Coronary artery (tissue), 2 donors: ENCODE measurements at regions not wholly inside any gene's neighbourhood (a gene's known extent, or its start where the extent isn't known, plus 50 kb on each side); places are given as distances from the start of the nearest gene placed in this dataset.
"Not testable (repeated sequence)": the region's sequence is repeated elsewhere in the genome, so short reads cannot be mapped to it uniquely, and the experiment has no call there.

Source experiments
- DNase-seq: peaks from one replicate; pipeline ENCODE4 v3.0.0-alpha.2; 2017; ENCODE audit warnings: low spot score
- H3K27ac ChIP-seq, 2 donors: fragments of 200-600 bp; sonication (generic); one replicate each; pipeline ENCODE4 v1.5.1; 2016 to 2019
- H3K4me3 ChIP-seq: fragments of 200-600 bp; sonication (generic); 2 replicates; pipeline ENCODE4 v1.5.1; 2016; ENCODE audit warnings: mild to moderate bottlenecking, moderate library complexity
- CTCF ChIP-seq: fragments of 200-600 bp; sonication (generic); IDR thresholded peaks from one replicate; pipeline ENCODE4 v1.5.1; 2019; ENCODE audit warnings: antibody characterized with exemption

- H3K27ac ChIP-seq = no peak overlapping the region
- TF ChIP-seq CTCF = no peak
- H3K4me3 ChIP-seq = no peak overlapping the region
- no peak for DNase-seq
Observed at GRCh38 chr4:25981749-25982148, 67.7 kb downstream of the SMIM20 start.

GRCh38 chr4:25982962-25983361 is 68.9 kb downstream of the SMIM20 start:
- no peak overlapping the region for H3K27ac ChIP-seq
- H3K4me3 ChIP-seq = no peak overlapping the region
- TF ChIP-seq CTCF = no peak
- DNase-seq = no peak

GRCh38 chr4:25984266-25984665 is 70.2 kb downstream of the SMIM20 start:
- no peak overlapping the region for H3K4me3 ChIP-seq
- H3K27ac ChIP-seq = no peak overlapping the region
- DNase-seq = no peak
- no peak for TF ChIP-seq CTCF

- Histone ChIP-seq H3K4me3 (no peak overlapping the region), H3K27ac (no peak overlapping the region)
- no peak for TF ChIP-seq CTCF
- peak; percentile 62 for DNase-seq
Observed at GRCh38 chr4:25984796-25985195, 70.8 kb downstream of the SMIM20 start.

GRCh38 chr4:25986807-25987206 is 72.8 kb downstream of the SMIM20 start:
- Histone ChIP-seq H3K4me3 (no peak overlapping the region), H3K27ac (no peak overlapping the region)
- no peak for DNase-seq
- TF ChIP-seq CTCF = no peak

GRCh38 chr4:25991340-25991739 is 77.3 kb downstream of the SMIM20 start:
- H3K4me3 ChIP-seq = no peak overlapping the region
- TF ChIP-seq CTCF = no peak
- no peak for DNase-seq
- H3K27ac ChIP-seq = no peak overlapping the region

GRCh38 chr4:25993395-25994185 is 79.6 kb downstream of the SMIM20 start:
- Histone ChIP-seq H3K4me3 (no peak overlapping the region), H3K27ac (peak overlapping the region in 1 of 2 donors; percentile 52)
- DNase-seq = peak; percentile 67
- TF ChIP-seq CTCF = no peak

- peak; percentile 53 for DNase-seq
- H3K27ac ChIP-seq = peak overlapping the region in 1 of 2 donors; percentile 52
- H3K4me3 ChIP-seq = not testable (repeated sequence)
Observed at GRCh38 chr4:25994577-25994976, 80.6 kb downstream of the SMIM20 start.
